H1 (cell line): ENCODE measurements at regions not wholly inside any gene's neighbourhood (a gene's known extent, or its start where the extent isn't known, plus 50 kb on each side); places are given as distances from the start of the nearest gene placed in this dataset.

Experiments
- KDM4A ChIP-seq: IDR thresholded peaks from one replicate; pipeline ENCODE4 v1.7.1; 2012; ENCODE audit warnings: low read depth, mild to moderate bottlenecking, moderate library complexity, low read length, inconsistent platforms; ENCODE audit not compliant: severe bottlenecking
- POLR2A ChIP-seq, 2 experiments: IDR thresholded peaks; 1 replicate in 1 of 2; 2 replicates in 1 of 2; pipeline ENCODE4 v1.6.1; 2011; ENCODE audit warnings: low read depth in 2 of 2, low read length in 2 of 2, mild to moderate bottlenecking in 2 of 2; ENCODE audit errors: control extremely low read depth in 1 of 2
- TBP ChIP-seq: IDR thresholded peaks from 2 replicates; pipeline ENCODE4 v1.6.1; 2011; ENCODE audit warnings: low read depth, low read length, improper control_type of control experiment
- TCF12 ChIP-seq: IDR thresholded peaks from 2 replicates; pipeline ENCODE4 v1.6.1; 2011; ENCODE audit warnings: low read depth, mild to moderate bottlenecking, low read length

GRCh38 chr7:63042730-63043511 is 955.7 kb upstream of the ZNF722 start (continued):
- TF ChIP-seq KDM4A = no peak
- TF ChIP-seq TBP = no peak
- TF ChIP-seq POLR2A (IDR thresholded peaks at IDR 0.05; ENCODE audit: control extremely low read depth in 1 of 2, low read depth in 2 of 2, low read length in 2 of 2) = no peak
- TF ChIP-seq TCF12 = no peak
